Caco-2 (cell line): ENCODE measurements at regions not wholly inside any gene's neighbourhood (a gene's known extent, or its start where the extent isn't known, plus 50 kb on each side); places are given as distances from the start of the nearest gene placed in this dataset.
A peak's percentile ranks its signal among the peaks of the same experiment; 100 is the strongest.
"Not testable (repeated sequence)": the region's sequence is repeated elsewhere in the genome, so short reads cannot be mapped to it uniquely, and the experiment has no call there.

Experiments
- BruUV-seq: library from RNA; stranded (reverse); fragments of 400-500 nt; replicated peaks from 2 replicates; lab custom pipeline; 2021; lab: Mats Ljungman, UMichigan
- CTCF ChIA-PET: fragments of 300-600 bp; sonication (Branson Sonifier 250); formaldehyde crosslinking; loops from one replicate; lab custom pipeline; 2022; ENCODE audit warnings: antibody characterized with exemption; lab: Charles Lee
- POLR2A ChIA-PET: fragments of 300-600 bp; sonication (Branson Sonifier 250); formaldehyde crosslinking; loops from one replicate; lab custom pipeline; 2022; ENCODE audit warnings: antibody characterized with exemption; lab: Charles Lee
- DNase-seq, 2 experiments: peaks; one replicate each; pipeline versions ENCODE4 v3.0.0 to v3.0.0-alpha.2; 2020 to 2022
- H3K27me3 ChIP-seq: replicated peaks from 2 replicates; pipeline ENCODE4 v1.6.0; 2011; ENCODE audit warnings: low read length; ENCODE audit not compliant: control insufficient read depth, insufficient read depth
- H3K36me3 ChIP-seq: 2 replicates; pipeline ENCODE4 v1.5.1; 2011; ENCODE audit warnings: low read length; ENCODE audit not compliant: control insufficient read depth, insufficient read depth
- H3K4me1 ChIP-seq: fragments of 250-450 bp; sonication (Bioruptor Pico); 2 replicates; pipeline ENCODE4 v1.5.1; 2020; ENCODE audit warnings: mild to moderate bottlenecking
- H3K4me3 ChIP-seq: 2 replicates; pipeline ENCODE4 v1.5.1; 2011; ENCODE audit warnings: low read depth, mild to moderate bottlenecking, control low read depth, low read length
- H3K9me3 ChIP-seq: fragments of 250-450 bp; sonication (Bioruptor Pico); 2 replicates; pipeline ENCODE4 v1.5.1; 2020; ENCODE audit warnings: mild to moderate bottlenecking, moderate library complexity
- H3K27ac Mint-ChIP-seq: one replicate; pipeline ENCODE4 v1.8.0; 2022; ENCODE audit warnings: mixed read lengths; ENCODE audit not compliant: unreplicated experiment
- H3K27me3 Mint-ChIP-seq: one replicate; pipeline ENCODE4 v1.8.0; 2022; ENCODE audit warnings: mixed read lengths; ENCODE audit not compliant: insufficient read depth, unreplicated experiment
- H3K36me3 Mint-ChIP-seq: one replicate; pipeline ENCODE4 v1.8.0; 2022; ENCODE audit warnings: mild to moderate bottlenecking, mixed read lengths; ENCODE audit not compliant: insufficient read depth, unreplicated experiment
- H3K4me1 Mint-ChIP-seq: one replicate; pipeline ENCODE4 v1.8.0; 2022; ENCODE audit warnings: low read depth, mixed read lengths; ENCODE audit not compliant: unreplicated experiment
- H3K4me3 Mint-ChIP-seq: one replicate; pipeline ENCODE4 v1.8.0; 2022; ENCODE audit warnings: mild to moderate bottlenecking, moderate library complexity, mixed read lengths; ENCODE audit not compliant: unreplicated experiment
- H3K9me3 Mint-ChIP-seq: one replicate; pipeline ENCODE4 v1.8.0; 2022; ENCODE audit warnings: mixed read lengths; ENCODE audit not compliant: unreplicated experiment
- CTCF ChIP-seq, 2 experiments: fragments of 200-600 bp in 1 of 2; IDR thresholded peaks; 1 replicate in 1 of 2; 2 replicates in 1 of 2; pipeline versions ENCODE4 v1.5.1 to v1.8.0; 2011 to 2022; ENCODE audit warnings: antibody characterized with exemption in 1 of 2, control low read depth in 1 of 2, inconsistent platforms in 1 of 2, low read depth in 1 of 2, low read length in 1 of 2, mild to moderate bottlenecking in 1 of 2, moderate library complexity in 1 of 2; ENCODE audit not compliant: insufficient read depth in 1 of 2, severe bottlenecking in 1 of 2, unreplicated experiment in 1 of 2
- intact Hi-C: fragments of 100-400 bp; cut with micrococcal nuclease; formaldehyde crosslinking; loops from one replicate; pipeline ENCODE4 v1.10.0; 2022; ENCODE audit not compliant: unreplicated experiment

- BruUV-seq = no TSS peak
- Histone ChIP-seq H3K9me3 (no peaks in the 10 kb centered on the region), H3K4me3 (no peak overlapping the region), H3K36me3 (no peaks in the 10 kb centered on the region), H3K4me1 (no peaks in the 10 kb centered on the region), H3K27me3 (no peaks in the 10 kb centered on the region)
- DNase-seq = no peak
- Mint-ChIP-seq H3K9me3 (peaks cover 3% of the 10 kb centered on the region), H3K27me3 (no peaks in the 10 kb centered on the region), H3K36me3 (no peaks in the 10 kb centered on the region), H3K4me3 (no peak overlapping the region), H3K4me1 (no peaks in the 10 kb centered on the region), H3K27ac (no peak overlapping the region)
- intact Hi-C loops = no loop called here
- ChIA-PET POLR2A (no interaction called here), CTCF (no interaction called here)
- TF ChIP-seq CTCF (IDR thresholded peaks at IDR 0.05; ENCODE audit: insufficient read depth in 1 of 2, low read depth in 1 of 2, low read length in 1 of 2, severe bottlenecking in 1 of 2, unreplicated experiment in 1 of 2) = no peak
Measured at GRCh38 chr12:97647142-97647541, 184.5 kb downstream of the RMST start.

GRCh38 chr12:97650242-97650641, 187.6 kb downstream of the RMST start:
- intact Hi-C loops = no loop called here
- H3K27ac Mint-ChIP-seq = no peak overlapping the region
- H3K4me3 Mint-ChIP-seq = no peak overlapping the region
- BruUV-seq = no TSS peak
- Histone ChIP-seq H3K9me3 (no peaks in the 10 kb centered on the region), H3K36me3 (no peaks in the 10 kb centered on the region), H3K4me3 (no peak overlapping the region), H3K4me1 (no peaks in the 10 kb centered on the region), H3K27me3 (no peaks in the 10 kb centered on the region)
- no peaks in the 10 kb centered on the region for H3K4me1 Mint-ChIP-seq
- TF ChIP-seq CTCF (IDR thresholded peaks at IDR 0.05; ENCODE audit: insufficient read depth in 1 of 2, low read depth in 1 of 2, low read length in 1 of 2, severe bottlenecking in 1 of 2, unreplicated experiment in 1 of 2) = no peak
- H3K9me3 Mint-ChIP-seq = peaks cover 9% of the 10 kb centered on the region
- POLR2A ChIA-PET = no interaction called here
- CTCF ChIA-PET = no interaction called here
- no peaks in the 10 kb centered on the region for H3K27me3 Mint-ChIP-seq
- DNase-seq = no peak
- H3K36me3 Mint-ChIP-seq = no peaks in the 10 kb centered on the region

- peak in 1 of 2 experiments; percentile 4 for DNase-seq
- H3K27me3 ChIP-seq, H3K36me3 Mint-ChIP-seq, H3K27me3 Mint-ChIP-seq, CTCF ChIA-PET, intact Hi-C loops, H3K36me3 ChIP-seq, POLR2A ChIA-PET, H3K4me1 Mint-ChIP-seq, BruUV-seq, H3K9me3 ChIP-seq, H3K4me1 ChIP-seq, H3K27ac Mint-ChIP-seq, H3K4me3 ChIP-seq, H3K9me3 Mint-ChIP-seq: not testable (repeated sequence)
- peak overlapping the region; percentile 35 for H3K4me3 Mint-ChIP-seq
Measured at GRCh38 chr12:97656548-97656947, 193.9 kb downstream of the RMST start.
